GM21515 (cell line): ENCODE measurements at regions not wholly inside any gene's neighbourhood (a gene's known extent, or its start where the extent isn't known, plus 50 kb on each side); places are given as distances from the start of the nearest gene placed in this dataset.
"Not testable (repeated sequence)": the region's sequence is repeated elsewhere in the genome, so short reads cannot be mapped to it uniquely, and the experiment has no call there.

Experiments
- ATAC-seq: cut with Tn5 transposase; IDR thresholded peaks from one replicate; pipeline ENCODE4 v1.9.1; 2021; ENCODE audit not compliant: unreplicated experiment

- no peak for ATAC-seq
Measured at GRCh38 chrX:2640436-2641150, 50.5 kb upstream of the CD99 start.

- ATAC-seq, result no peak
Measured at GRCh38 chrX:2638279-2638678, 52.8 kb upstream of the CD99 start.

- no peak for ATAC-seq
Measured at GRCh38 chrX:2635342-2635741, 55.8 kb upstream of the CD99 start.

GRCh38 chrX:2632533-2633504, 58.3 kb upstream of the CD99 start:
- no peak for ATAC-seq

- no peak for ATAC-seq
Measured at GRCh38 chrX:2631743-2632532, 59.2 kb upstream of the CD99 start.

GRCh38 chrX:2630935-2631742, 60.0 kb upstream of the CD99 start:
- not testable (repeated sequence) for ATAC-seq

GRCh38 chrX:2630008-2630934, 60.8 kb upstream of the CD99 start:
- not testable (repeated sequence) for ATAC-seq

- ATAC-seq, result no peak
Measured at GRCh38 chrX:2629316-2630007, 61.6 kb upstream of the CD99 start.

- no peak for ATAC-seq
Measured at GRCh38 chrX:2628751-2629315, 62.3 kb upstream of the CD99 start.

GRCh38 chrX:2627272-2627867, 63.7 kb upstream of the CD99 start:
- peak; percentile 67 for ATAC-seq

- ATAC-seq, result no peak
Measured at GRCh38 chrX:2626750-2627149, 64.3 kb upstream of the CD99 start.

- no peak for ATAC-seq
Measured at GRCh38 chrX:2620576-2620975, 70.5 kb upstream of the CD99 start.

GRCh38 chrX:2618516-2618915, 72.6 kb upstream of the CD99 start:
- ATAC-seq, result no peak

GRCh38 chrX:2614911-2615310, 76.2 kb upstream of the CD99 start:
- ATAC-seq, result no peak

GRCh38 chrX:2610246-2611170, 80.6 kb upstream of the CD99 start:
- ATAC-seq, result no peak

GRCh38 chrX:2609431-2610238, 81.5 kb upstream of the CD99 start:
- no peak for ATAC-seq
